ENCODE measurements at regions not wholly inside any gene's neighbourhood (a gene's known extent, or its start where the extent isn't known, plus 50 kb on each side); places are given as distances from the start of the nearest gene placed in this dataset.

DNA sequence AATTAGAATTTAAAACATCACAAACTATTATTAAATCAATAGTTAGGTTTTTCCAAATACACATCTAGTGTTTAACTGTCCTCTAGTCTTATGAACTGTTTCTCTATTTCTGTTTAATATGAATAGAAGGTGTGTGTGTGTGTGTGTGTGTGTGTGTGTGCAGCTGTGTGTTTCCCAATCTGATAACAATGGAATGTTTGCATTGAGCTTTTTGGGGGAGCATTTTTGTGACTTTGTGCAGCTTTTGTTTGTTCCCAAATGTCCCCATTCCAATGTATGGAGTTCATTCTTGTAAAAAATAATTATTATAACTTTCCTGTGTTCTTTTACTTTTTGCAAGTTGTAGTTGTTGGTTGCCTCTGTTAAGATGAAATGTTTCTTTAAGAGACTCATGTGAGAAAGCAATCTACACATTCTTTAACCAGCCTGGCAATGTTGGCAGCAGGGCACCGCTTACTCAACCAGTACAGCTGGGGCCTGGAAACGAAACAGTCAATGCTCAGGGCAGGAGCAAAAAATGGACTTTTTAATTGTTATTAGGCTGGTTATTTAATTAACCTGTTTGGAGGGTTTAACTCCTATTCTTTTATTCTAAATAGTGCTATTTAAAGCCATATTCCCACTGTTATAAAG is 354.3 kb downstream of the SRGAP2C start:
- TF ChIP-seq POLR2A (IDR thresholded peaks at IDR 0.05) = no peak
- TF ChIP-seq, protein P1, sequence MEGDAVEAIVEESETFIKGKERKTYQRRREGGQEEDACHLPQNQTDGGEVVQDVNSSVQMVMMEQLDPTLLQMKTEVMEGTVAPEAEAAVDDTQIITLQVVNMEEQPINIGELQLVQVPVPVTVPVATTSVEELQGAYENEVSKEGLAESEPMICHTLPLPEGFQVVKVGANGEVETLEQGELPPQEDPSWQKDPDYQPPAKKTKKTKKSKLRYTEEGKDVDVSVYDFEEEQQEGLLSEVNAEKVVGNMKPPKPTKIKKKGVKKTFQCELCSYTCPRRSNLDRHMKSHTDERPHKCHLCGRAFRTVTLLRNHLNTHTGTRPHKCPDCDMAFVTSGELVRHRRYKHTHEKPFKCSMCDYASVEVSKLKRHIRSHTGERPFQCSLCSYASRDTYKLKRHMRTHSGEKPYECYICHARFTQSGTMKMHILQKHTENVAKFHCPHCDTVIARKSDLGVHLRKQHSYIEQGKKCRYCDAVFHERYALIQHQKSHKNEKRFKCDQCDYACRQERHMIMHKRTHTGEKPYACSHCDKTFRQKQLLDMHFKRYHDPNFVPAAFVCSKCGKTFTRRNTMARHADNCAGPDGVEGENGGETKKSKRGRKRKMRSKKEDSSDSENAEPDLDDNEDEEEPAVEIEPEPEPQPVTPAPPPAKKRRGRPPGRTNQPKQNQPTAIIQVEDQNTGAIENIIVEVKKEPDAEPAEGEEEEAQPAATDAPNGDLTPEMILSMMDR (IDR thresholded peaks at IDR 0.05) = no peak

Measured in uterus (tissue), 2 donors.